Adrenal gland (tissue), 5 donors: ENCODE measurements at regions not wholly inside any gene's neighbourhood (a gene's known extent, or its start where the extent isn't known, plus 50 kb on each side); places are given as distances from the start of the nearest gene placed in this dataset.

Experiments
- CTCF ChIP-seq, 6 experiments: fragments of 450-650 bp in 4 of 6; fragments of 200-600 bp in 2 of 6; sonication (generic) in 1 of 6; IDR thresholded peaks; 1 replicate in 5 of 6; 2 replicates in 1 of 6; pipeline versions ENCODE4 v1.5.1 to v1.8.0; 2016 to 2021; ENCODE audit warnings: antibody characterized with exemption in 6 of 6, mild to moderate bottlenecking in 2 of 6, moderate library complexity in 1 of 6
- POLR2A ChIP-seq, 2 donors: fragments of 450-650 bp; IDR thresholded peaks; one replicate each; pipeline ENCODE4 v1.6.1; 2017; ENCODE audit warnings: antibody characterized with exemption in 2 of 2, mild to moderate bottlenecking in 2 of 2, moderate library complexity in 1 of 2
- donor health status: DM: no; HTN: no; CAD: no.

- TF ChIP-seq CTCF (IDR thresholded peaks at IDR 0.05) (no peak), POLR2A (IDR thresholded peaks at IDR 0.05) (no peak)
Observed at GRCh38 chr16:29154088-29154487, 169.2 kb downstream of the LAT start.
